Glomerular visceral epithelial cell (primary cell): ENCODE measurements at regions not wholly inside any gene's neighbourhood (a gene's known extent, or its start where the extent isn't known, plus 50 kb on each side); places are given as distances from the start of the nearest gene placed in this dataset.

Experiments used
- DNase-seq: peaks from one replicate; pipeline ENCODE4 v3.0.0-alpha.2; 2016; ENCODE audit errors: extremely low spot score

- DNase-seq, result no peak
Measured at GRCh38 chr13:109884462-109884861, 98.1 kb upstream of the IRS2 start.

GRCh38 chr13:109883181-109884180 is 97.1 kb upstream of the IRS2 start:
- DNase-seq, result no peak

GRCh38 chr13:109881961-109882558 is 95.7 kb upstream of the IRS2 start:
- no peak for DNase-seq

GRCh38 chr13:109881347-109881725 is 95.0 kb upstream of the IRS2 start:
- no peak for DNase-seq

GRCh38 chr13:109880371-109881346 is 94.3 kb upstream of the IRS2 start:
- no peak for DNase-seq

- no peak for DNase-seq
Measured at GRCh38 chr13:109879338-109879737, 93.0 kb upstream of the IRS2 start.

GRCh38 chr13:109877809-109878208 is 91.4 kb upstream of the IRS2 start:
- DNase-seq, result no peak

- no peak for DNase-seq
Measured at GRCh38 chr13:109875746-109876145, 89.4 kb upstream of the IRS2 start.

- DNase-seq, result peak; percentile 82
Measured at GRCh38 chr13:109874484-109875454, 88.4 kb upstream of the IRS2 start.

GRCh38 chr13:109873351-109874123 is 87.2 kb upstream of the IRS2 start:
- no peak for DNase-seq

- DNase-seq, result no peak
Measured at GRCh38 chr13:109872864-109873263, 86.5 kb upstream of the IRS2 start.

- DNase-seq, result peak; percentile 52
Measured at GRCh38 chr13:109870696-109871370, 84.5 kb upstream of the IRS2 start.

- DNase-seq, result no peak
Measured at GRCh38 chr13:109870274-109870673, 83.9 kb upstream of the IRS2 start.

GRCh38 chr13:109869312-109870237 is 83.2 kb upstream of the IRS2 start:
- peak; percentile 96 for DNase-seq

- DNase-seq, result peak; percentile 18
Measured at GRCh38 chr13:109868578-109869311, 82.4 kb upstream of the IRS2 start.

- DNase-seq, result no peak
Measured at GRCh38 chr13:109867766-109868165, 81.4 kb upstream of the IRS2 start.

GRCh38 chr13:109862627-109863026 is 76.2 kb upstream of the IRS2 start:
- DNase-seq, result no peak

- DNase-seq, result no peak
Measured at GRCh38 chr13:109859898-109860297, 73.5 kb upstream of the IRS2 start.
